HL-60 (cell line): ENCODE measurements at regions not wholly inside any gene's neighbourhood (a gene's known extent, or its start where the extent isn't known, plus 50 kb on each side); places are given as distances from the start of the nearest gene placed in this dataset.

Experiments used
- CTCF ChIP-seq: IDR thresholded peaks from one replicate; pipeline ENCODE4 v1.5.1; 2011; ENCODE audit warnings: low read length, control low read depth, inconsistent platforms; ENCODE audit not compliant: insufficient read depth
- POLR2AphosphoS5 ChIP-seq: IDR thresholded peaks from 2 replicates; pipeline ENCODE4 v1.6.1; 2012; ENCODE audit warnings: low read depth
- REST ChIP-seq: IDR thresholded peaks from 2 replicates; pipeline ENCODE4 v1.6.1; 2012; ENCODE audit warnings: low read depth; ENCODE audit not compliant: insufficient replicate concordance

- TF ChIP-seq CTCF (no peak), REST (no peak), POLR2AphosphoS5 (no peak)
Measured at GRCh38 chr11:15418921-15419320, 304.2 kb downstream of the INSC start.
